ENCODE measurements at regions not wholly inside any gene's neighbourhood (a gene's known extent, or its start where the extent isn't known, plus 50 kb on each side); places are given as distances from the start of the nearest gene placed in this dataset.
A peak's percentile ranks its signal among the peaks of the same experiment; 100 is the strongest.
"Not testable (repeated sequence)": the region's sequence is repeated elsewhere in the genome, so short reads cannot be mapped to it uniquely, and the experiment has no call there.

DNA sequence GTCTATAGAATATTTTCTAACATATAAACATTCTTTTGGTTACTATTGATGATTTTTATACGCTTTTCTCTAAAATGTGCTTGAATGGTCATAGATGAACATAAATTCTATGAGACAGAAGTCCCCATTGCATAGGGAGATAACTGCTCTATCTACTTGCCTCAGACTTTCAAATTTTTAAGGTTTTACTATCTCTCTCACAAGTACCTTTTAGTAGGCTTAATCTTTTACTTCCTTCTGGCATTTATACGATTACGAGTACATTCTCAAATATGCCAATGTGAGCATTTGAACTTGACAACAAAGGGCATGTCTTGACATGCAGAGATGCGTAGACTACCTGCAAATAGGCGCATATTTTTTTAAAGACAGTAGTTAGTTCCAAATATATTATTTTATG lies 935.9 kb upstream of the LRATD1 start:
- DNase-seq (ENCODE audit: low spot score) = no peak

- DNase-seq (ENCODE audit: low spot score) = no peak
Observed at GRCh38 chr2:13698847-13699246, 933.7 kb upstream of the LRATD1 start.

DNA sequence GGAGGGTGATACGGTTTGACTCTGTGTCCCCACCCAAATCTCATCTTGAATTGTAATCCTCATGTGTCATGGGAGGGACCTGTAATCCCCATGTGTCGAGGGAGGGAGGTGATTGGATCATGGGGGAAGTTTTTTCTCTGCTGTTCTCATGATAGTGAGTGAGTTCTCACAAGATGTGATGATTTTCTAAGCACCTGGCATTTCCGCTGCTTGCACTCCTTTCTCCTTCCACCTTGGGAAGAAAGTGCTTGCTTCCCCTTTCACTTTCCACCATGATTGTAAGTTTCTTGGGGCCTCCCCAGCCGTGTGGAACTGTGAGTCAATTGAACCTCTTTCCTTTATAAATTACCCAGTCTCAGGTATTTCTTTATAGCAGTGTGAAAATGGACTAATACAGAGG lies 932.6 kb upstream of the LRATD1 start:
- not testable (repeated sequence) for DNase-seq (ENCODE audit: low spot score)

- no peak for DNase-seq (ENCODE audit: low spot score)
Observed at GRCh38 chr2:13711154-13711553, 921.4 kb upstream of the LRATD1 start.

DNA sequence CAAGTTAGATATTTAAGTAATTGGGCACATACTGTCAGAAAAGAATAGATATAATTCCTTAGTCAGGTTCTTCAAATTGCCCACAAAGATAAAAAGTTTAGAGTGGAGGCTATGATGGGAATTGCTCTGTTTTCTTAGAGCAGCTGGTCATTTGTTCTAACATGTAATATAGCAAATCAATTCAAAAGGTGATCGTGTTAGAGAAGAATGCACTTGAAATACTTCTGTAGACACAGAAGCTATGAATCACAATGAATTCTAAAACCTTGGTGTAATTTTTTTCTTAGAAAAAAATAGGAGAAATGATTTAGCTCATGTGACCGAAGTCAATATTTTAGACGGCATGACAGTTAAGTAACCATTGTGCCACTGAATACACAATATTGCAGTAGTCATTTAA lies 918.1 kb upstream of the LRATD1 start:
- no peak for DNase-seq (ENCODE audit: low spot score)

GRCh38 chr2:13725945-13726344 lies 906.6 kb upstream of the LRATD1 start:
- no peak for DNase-seq (ENCODE audit: low spot score)

- no peak for DNase-seq (ENCODE audit: low spot score)
Observed at GRCh38 chr2:13745330-13745729, 887.2 kb upstream of the LRATD1 start.

- no peak for DNase-seq (ENCODE audit: low spot score)
Observed at GRCh38 chr2:13751955-13752354, 880.6 kb upstream of the LRATD1 start.

DNA sequence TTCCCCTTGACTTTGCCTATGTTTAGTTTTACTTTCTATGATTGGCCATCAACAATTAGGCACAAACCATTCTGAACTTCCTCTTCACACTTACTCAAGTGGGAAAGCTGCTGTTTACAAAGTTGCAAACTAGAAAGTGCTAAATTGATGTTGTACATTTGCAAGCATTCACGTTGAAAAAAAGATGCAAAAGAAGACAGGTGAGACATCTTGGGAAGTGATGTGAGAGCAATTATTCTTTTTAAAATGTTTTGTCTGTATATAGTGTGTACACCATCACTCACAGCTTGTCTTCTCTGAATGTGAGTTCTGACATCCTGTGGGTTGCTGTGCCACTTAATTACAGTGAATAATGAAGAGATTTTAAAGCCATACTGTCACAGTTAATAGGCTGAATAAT lies 874.1 kb upstream of the LRATD1 start:
- DNase-seq (ENCODE audit: low spot score) = no peak

- no peak for DNase-seq (ENCODE audit: low spot score)
Observed at GRCh38 chr2:13768274-13768673, 864.2 kb upstream of the LRATD1 start.

DNA sequence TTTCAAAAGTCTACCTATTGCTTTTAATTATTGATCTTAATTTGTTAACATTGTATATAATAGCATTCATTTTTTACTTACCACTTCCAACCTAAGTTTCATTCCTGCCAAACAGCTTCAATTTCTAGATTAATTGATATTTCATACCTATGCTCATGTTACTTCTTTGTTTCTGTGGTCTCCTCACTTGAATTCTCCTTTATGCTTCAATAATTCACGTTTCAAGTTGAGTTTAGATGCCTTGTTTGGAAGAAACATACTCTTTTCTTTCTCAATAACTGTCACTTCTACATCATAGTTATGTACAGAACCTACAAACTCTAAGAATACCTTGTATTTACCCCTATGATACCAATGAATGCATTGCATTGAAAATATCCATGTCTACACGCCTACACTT lies 862.2 kb upstream of the LRATD1 start:
- no peak for DNase-seq (ENCODE audit: low spot score)

DNA sequence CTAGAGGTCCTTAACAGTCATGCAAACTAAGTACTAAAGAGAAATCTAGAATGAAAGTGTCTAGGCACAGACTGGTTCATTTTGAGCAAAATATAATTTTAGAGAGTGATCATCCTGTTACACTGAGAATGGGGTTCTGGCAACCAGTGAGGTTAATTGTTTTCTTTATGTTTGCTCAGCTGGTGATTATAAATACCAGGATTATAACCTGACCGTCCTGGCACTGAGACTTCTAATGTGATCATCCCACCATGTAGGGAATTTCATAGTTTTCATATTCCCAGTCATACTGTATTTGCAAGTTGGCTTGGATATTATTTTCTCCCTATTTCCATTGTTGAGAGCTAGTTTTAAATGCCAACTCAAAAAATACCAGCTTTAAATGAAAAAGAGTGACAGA lies 852.5 kb upstream of the LRATD1 start:
- no peak for DNase-seq (ENCODE audit: low spot score)

DNA sequence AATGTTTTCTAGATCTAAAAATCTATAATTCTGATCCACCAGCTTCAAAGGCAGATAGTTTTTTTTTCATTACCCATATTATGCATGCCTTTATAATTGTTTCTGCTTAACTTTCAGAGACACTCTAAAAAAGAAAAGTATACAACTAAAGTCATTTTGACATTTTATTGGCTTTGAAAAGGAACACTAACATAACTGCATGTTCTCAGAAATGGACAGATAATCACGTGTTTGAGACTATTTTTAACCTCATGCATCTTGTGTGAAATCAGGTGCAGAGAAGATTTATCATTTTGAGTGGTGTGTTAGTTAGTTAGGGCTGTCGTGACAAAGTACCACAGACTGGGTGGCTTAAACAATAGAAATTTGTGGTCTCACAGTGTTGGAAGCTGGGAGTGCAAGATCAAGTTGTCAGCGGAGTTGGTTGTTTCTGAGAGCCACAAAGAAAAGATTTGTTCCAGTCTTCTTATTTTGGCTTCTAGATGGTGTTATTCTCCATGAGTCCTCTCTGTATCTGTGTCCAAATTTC lies 841.4 kb upstream of the LRATD1 start:
- DNase-seq (ENCODE audit: low spot score) = no peak

DNA sequence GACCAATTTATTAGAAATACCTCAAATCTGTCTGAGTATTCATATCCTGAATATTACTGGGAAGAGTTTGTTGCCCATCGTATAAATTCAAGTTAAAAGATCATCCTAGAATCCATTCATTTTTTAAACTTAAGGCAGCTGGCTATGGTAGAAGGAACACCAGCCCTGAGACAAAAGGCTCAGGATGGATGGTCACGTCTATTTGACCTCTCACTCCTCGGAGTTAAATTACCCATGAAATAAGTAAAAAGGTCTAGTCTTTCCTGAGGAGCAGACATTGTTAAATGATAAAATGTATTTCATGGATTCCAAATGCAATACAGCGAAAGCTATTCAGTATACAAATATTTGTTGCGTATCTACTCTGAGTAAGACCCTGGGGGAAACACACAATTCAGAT lies 826.0 kb upstream of the LRATD1 start:
- DNase-seq (ENCODE audit: low spot score) = no peak

DNA sequence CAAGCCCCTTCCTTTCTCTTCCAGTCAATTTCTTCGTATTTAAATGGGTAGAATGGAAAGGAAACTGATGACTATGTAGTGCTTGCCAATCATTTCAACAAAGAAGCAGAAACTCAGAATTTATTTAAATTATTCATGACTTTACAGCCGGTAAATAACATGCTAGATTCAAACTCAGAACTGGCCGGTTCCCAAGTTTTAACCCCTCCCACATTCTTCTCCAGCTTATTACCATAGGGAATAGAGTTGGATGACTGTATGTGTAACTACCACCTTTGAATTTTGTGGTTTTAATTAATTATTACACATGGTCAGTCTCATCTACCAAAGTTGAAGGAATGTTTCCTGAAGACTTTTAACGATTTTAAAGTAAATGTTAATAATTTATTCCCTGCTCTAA lies 819.3 kb upstream of the LRATD1 start:
- DNase-seq (ENCODE audit: low spot score) = no peak

DNA sequence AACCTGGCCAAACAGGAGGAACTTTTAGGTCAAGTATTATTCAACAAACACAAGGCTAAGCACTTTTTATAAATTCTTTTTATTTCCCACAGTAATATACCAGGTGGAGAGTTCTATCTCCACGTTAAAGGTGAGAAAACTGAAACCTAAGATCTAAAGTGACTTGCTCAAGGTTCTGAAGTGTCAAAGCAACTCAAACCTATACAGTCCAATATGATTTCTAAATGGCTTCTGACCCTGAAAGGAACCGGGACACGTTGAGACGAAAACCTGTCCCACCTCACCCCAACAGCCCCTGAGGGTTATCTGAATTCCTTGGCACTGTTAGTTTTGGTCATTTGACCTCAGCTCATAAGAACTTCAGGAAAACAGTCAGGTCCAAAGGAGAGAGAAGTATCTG lies 814.5 kb upstream of the LRATD1 start:
- no peak for DNase-seq (ENCODE audit: low spot score)

DNA sequence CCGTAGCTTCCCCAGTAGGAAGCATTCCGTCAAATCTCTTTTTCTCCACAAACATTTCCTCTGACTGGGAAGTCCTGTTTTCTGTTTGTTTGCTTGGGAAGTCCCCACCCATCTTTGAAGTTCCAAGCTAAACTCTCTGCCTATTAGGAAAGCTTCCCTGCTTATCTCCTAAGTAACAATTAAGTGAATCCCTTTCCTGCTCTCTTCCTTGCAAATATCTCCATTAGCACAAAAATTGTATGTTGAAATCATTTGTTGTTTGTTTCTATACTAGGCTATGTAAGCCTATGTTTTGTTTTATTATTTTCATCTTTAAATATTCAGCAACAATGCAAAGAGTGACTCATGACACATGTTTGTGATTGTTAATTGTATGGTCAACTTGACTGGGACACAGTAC lies 812.6 kb upstream of the LRATD1 start:
- no peak for DNase-seq (ENCODE audit: low spot score)

GRCh38 chr2:13821255-13821880 lies 811.1 kb upstream of the LRATD1 start:
- peak; percentile 58 for DNase-seq (ENCODE audit: low spot score)

GRCh38 chr2:13822365-13822764 lies 810.2 kb upstream of the LRATD1 start:
- no peak for DNase-seq (ENCODE audit: low spot score)

DNA sequence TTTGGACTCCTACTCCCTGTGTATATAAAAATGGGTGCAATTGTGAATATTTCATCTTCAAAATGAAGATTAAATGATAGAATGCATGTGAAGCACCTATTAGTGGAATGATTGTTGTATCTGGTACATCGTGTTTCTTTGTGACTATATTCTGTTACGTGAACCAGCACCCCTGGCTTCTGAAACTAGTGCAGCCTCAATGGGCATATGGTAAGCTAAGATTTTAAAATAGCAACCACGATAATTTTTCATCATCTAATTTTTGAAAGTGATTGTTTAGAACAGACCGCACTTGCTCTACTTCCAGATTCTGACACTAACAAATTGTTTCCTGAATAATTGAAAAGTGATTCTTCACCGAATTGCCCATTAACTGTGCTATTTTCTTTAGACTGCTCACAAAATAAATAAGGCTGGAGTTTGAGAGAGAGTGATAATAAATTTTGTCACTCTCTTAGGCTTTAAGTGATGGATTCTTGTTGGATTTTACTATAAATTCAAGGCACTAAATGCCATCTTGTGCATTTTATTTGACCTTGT lies 806.1 kb upstream of the LRATD1 start:
- no peak for DNase-seq (ENCODE audit: low spot score)

DNA sequence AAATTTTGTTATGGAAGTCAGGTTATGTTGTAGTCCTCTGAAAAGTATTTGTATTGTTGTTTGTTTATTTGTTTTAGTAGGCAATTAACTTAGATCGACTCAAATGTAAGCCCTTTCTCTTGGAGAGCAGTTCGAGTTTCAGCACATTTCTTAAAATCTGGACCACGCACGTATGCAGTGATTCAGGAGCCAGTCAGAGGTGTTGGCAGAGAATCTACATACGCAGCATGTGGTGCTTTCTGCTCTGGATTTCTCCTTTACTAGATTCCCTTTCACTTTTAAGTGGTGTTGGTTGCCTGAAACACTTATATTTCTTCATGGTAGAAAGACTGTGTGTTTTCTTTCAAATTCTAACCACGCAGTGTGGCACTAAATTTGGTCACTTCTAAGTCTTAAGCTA lies 773.9 kb upstream of the LRATD1 start:
- peak; percentile 13 for DNase-seq (ENCODE audit: low spot score)

DNA sequence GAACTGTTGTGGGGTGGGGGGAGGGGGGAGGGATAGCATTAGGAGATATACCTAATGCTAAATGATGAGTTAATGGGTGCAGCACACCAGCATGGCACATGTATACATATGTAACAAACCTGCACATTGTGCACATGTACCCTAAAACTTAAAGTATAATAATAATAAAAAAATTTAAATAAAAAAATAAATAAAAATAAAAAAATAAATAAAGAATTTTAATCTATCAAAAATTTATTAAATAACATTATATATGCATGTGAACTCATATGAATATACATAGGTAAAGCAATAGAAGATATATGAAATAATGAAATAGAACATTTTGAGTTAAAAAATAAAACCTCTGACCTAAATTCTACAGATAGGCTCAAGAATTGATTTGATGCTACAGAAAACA lies 764.2 kb upstream of the LRATD1 start:
- not testable (repeated sequence) for DNase-seq (ENCODE audit: low spot score)

DNA sequence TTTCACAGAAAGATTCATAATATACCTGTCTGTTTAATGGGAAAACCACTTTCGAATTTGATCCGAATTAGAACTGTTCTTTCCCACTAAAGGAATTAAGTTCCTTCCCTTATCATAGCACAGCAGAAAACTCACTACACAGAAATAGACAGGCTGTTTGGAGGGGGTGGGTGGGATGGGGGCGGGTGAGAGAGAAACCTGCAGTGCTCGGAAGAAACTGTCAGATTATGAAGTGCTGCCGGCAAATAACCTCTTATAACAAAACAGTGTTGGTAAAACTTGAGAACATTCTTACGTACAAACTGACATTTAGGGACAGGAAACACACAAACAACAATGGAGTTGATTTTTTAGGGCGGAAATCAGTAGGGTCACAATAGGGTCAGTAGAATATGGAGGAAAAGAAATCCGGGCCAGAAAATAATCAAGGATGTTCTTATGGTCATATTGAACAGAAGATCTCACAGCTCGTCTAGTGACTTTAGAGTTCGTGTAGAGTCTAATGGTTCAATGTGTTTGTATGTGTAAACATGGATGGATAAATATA lies 756.0 kb upstream of the LRATD1 start:
- DNase-seq (ENCODE audit: low spot score) = no peak

- no peak for DNase-seq (ENCODE audit: low spot score)
Observed at GRCh38 chr2:13877571-13877970, 754.9 kb upstream of the LRATD1 start.
